K562 (cell line): ENCODE measurements at regions not wholly inside any gene's neighbourhood (a gene's known extent, or its start where the extent isn't known, plus 50 kb on each side); places are given as distances from the start of the nearest gene placed in this dataset.

Experiments used
- DDX20 ChIP-seq: fragments of 450-650 bp; IDR thresholded peaks from 2 replicates; pipeline ENCODE4 v1.6.1; 2016; ENCODE audit warnings: missing genetic modification characterization, low read depth, mild to moderate bottlenecking, missing compliant biosample characterization, moderate library complexity
- ETS1 ChIP-seq: conservative IDR thresholded peaks from 2 replicates; pipeline ENCODE4 v1.6.1; 2011; ENCODE audit warnings: low read depth, mild to moderate bottlenecking, low read length; ENCODE audit not compliant: control insufficient read depth
- MYBL2 ChIP-seq, 2 experiments: fragments of 450-650 bp in 1 of 2; sonication (generic) in 1 of 2; formaldehyde crosslinking in 1 of 2; IDR thresholded peaks; 2 replicates each; pipeline versions ENCODE4 v1.6.1 to v1.8.1; 2017 to 2022; ENCODE audit warnings: borderline replicate concordance in 1 of 2, inconsistent platforms in 1 of 2, low read depth in 1 of 2, mild to moderate bottlenecking in 1 of 2, missing genetic modification reagents in 1 of 2, moderate library complexity in 1 of 2
- STAT5A ChIP-seq: IDR thresholded peaks from 2 replicates; pipeline ENCODE4 v1.6.1; 2012; ENCODE audit warnings: low read length, inconsistent platforms, borderline replicate concordance
- ZNF3 ChIP-seq: fragments of 250-450 bp; sonication (Bioruptor Pico); IDR thresholded peaks from 2 replicates; pipeline ENCODE4 v1.5.0; 2021; ENCODE audit warnings: mild to moderate bottlenecking, moderate library complexity
- ZNF778 ChIP-seq: fragments of 450-650 bp; formaldehyde crosslinking; IDR thresholded peaks from 2 replicates; pipeline ENCODE4 v1.4.0; 2020; ENCODE audit warnings: mild to moderate bottlenecking, moderate library complexity
- TF ChIP-seq, protein P1 (sequence below), 2 experiments: fragments of 450-650 bp; IDR thresholded peaks; 2 replicates each; pipeline ENCODE4 v1.6.1; 2016; ENCODE audit warnings: mild to moderate bottlenecking in 2 of 2, borderline replicate concordance in 1 of 2, low read depth in 1 of 2, moderate library complexity in 1 of 2
- TF ChIP-seq, protein P2 (sequence below): sonication (generic); formaldehyde crosslinking; IDR thresholded peaks from 2 replicates; pipeline ENCODE4 v1.8.0; 2023; ENCODE audit warnings: mild to moderate bottlenecking, missing genetic modification reagents

DNA sequence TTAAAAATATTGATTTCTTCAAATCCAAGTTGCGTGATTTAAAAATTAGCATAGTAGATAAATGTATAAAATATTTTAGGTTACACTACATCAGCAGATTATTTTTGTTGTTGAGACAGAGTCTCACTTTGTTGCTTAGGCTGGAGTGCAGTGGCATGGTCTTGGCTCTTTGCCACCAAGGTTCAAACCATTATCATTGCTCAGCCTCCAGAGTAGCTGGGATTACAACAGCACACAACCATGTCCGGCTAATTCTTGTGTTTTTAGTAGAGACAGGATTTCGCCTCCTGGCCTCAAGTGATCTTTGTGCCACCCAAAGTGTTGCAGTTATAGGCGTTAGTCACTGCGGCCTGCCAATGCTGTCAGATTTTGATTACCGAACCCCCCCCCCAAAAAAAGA, 1390.5 kb upstream of the TENM3 start (continued):
- TF ChIP-seq, protein P1, sequence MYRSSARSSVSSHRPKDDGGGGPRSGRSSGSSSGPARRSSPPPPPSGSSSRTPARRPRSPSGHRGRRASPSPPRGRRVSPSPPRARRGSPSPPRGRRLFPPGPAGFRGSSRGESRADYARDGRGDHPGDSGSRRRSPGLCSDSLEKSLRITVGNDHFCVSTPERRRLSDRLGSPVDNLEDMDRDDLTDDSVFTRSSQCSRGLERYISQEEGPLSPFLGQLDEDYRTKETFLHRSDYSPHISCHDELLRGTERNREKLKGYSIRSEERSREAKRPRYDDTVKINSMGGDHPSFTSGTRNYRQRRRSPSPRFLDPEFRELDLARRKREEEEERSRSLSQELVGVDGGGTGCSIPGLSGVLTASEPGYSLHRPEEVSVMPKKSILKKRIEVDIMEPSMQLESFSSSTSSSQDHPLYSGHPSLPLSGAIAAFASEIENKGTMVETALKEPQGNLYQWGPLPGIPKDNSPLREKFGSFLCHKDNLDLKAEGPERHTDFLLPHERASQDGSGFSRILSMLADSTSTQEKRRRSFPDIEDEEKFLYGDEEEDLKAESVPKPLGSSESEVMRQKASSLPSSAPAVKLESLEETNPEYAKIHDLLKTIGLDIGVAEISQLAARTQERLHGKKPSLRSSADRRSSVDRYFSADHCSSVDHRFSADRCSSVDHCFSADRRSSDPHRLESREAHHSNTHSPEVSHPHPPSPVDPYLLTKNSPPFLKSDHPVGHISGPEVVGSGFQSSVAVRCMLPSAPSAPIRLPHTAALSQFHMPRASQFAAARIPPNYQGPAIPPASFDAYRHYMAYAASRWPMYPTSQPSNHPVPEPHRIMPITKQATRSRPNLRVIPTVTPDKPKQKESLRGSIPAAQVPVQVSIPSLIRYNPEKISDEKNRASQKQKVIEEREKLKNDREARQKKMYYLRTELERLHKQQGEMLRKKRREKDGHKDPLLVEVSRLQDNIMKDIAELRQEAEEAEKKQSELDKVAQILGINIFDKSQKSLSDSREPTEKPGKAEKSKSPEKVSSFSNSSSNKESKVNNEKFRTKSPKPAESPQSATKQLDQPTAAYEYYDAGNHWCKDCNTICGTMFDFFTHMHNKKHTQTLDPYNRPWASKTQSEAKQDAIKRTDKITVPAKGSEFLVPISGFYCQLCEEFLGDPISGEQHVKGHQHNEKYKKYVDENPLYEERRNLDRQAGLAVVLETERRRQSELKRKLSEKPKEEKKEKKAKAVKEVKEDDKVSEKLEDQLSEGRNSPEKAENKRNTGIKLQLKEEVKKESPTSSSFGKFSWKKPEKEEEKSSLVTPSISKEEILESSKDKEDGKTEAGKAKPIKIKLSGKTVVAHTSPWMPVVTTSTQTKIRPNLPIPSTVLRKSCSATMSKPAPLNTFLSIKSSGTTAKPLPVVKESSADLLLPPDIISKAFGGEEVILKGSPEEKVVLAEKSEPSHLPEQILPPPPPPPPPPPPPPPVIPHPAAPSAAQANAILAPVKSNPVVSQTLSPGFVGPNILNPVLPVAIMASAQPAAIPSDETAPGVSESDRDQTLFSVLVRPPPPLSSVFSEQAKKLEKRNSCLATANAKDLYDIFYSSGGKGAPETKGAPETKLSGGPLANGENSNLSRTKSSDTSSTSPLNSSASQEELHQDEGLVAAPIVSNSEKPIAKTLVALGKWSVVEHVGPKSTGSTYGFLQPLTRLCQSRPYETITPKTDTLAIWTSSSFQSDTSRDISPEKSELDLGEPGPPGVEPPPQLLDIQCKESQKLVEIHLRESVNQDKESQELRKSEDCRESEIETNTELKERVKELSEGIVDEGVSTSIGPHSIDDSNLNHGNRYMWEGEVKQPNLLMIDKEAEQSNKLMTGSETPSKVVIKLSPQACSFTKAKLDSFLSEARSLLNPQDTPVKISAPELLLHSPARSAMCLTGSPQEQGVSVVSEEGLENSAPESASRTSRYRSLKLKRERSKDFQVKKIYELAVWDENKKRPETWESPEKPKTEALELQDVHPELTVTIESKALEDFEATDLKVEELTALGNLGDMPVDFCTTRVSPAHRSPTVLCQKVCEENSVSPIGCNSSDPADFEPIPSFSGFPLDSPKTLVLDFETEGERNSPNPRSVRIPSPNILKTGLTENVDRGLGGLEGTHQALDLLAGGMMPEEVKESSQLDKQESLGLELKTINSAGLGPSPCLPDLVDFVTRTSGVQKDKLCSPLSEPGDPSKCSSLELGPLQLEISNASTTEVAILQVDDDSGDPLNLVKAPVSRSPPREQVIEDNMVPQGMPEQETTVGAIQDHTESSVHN (IDR thresholded peaks at IDR 0.05; ENCODE audit: borderline replicate concordance in 1 of 2, low read depth in 1 of 2): no peak
- TF ChIP-seq STAT5A (no peak), ZNF778 (no peak), MYBL2 (IDR thresholded peaks at IDR 0.05; ENCODE audit: low read depth) (no peak), MYBL2 (CRISPR knock-in tag; IDR thresholded peaks at IDR 0.05; ENCODE audit: borderline replicate concordance) (no peak), ZNF3 (no peak), DDX20 (tag) (no peak), ETS1 (no peak)
- TF ChIP-seq, protein P2, sequence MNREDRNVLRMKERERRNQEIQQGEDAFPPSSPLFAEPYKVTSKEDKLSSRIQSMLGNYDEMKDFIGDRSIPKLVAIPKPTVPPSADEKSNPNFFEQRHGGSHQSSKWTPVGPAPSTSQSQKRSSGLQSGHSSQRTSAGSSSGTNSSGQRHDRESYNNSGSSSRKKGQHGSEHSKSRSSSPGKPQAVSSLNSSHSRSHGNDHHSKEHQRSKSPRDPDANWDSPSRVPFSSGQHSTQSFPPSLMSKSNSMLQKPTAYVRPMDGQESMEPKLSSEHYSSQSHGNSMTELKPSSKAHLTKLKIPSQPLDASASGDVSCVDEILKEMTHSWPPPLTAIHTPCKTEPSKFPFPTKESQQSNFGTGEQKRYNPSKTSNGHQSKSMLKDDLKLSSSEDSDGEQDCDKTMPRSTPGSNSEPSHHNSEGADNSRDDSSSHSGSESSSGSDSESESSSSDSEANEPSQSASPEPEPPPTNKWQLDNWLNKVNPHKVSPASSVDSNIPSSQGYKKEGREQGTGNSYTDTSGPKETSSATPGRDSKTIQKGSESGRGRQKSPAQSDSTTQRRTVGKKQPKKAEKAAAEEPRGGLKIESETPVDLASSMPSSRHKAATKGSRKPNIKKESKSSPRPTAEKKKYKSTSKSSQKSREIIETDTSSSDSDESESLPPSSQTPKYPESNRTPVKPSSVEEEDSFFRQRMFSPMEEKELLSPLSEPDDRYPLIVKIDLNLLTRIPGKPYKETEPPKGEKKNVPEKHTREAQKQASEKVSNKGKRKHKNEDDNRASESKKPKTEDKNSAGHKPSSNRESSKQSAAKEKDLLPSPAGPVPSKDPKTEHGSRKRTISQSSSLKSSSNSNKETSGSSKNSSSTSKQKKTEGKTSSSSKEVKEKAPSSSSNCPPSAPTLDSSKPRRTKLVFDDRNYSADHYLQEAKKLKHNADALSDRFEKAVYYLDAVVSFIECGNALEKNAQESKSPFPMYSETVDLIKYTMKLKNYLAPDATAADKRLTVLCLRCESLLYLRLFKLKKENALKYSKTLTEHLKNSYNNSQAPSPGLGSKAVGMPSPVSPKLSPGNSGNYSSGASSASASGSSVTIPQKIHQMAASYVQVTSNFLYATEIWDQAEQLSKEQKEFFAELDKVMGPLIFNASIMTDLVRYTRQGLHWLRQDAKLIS (CRISPR knock-in tag): no peak
